ENCODE measurements at regions not wholly inside any gene's neighbourhood (a gene's known extent, or its start where the extent isn't known, plus 50 kb on each side); places are given as distances from the start of the nearest gene placed in this dataset.
"Not testable (repeated sequence)": the region's sequence is repeated elsewhere in the genome, so short reads cannot be mapped to it uniquely, and the experiment has no call there.

DNA sequence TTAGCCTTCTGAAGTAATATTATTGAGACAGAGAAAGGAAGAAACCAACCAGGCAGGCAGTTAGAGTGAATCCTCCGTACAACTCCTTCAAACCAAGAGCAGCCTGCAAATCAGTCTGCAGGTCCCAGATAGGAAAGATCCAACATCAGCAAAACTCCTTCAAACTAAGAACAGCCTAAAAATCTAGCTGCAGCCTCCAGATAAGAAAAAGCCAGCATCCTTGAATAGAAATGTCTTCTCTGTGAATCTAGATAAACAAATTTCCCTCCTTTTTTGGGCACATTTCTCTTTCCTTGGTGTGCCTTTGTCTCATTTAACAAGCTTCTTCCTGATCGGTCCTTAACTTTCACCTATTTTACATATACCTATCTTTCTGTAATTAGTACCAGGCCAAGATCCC, 1004.6 kb upstream of the TMEFF2 start:
- DNase-seq: no peak

GRCh38 chr2:193187816-193188215, 993.1 kb upstream of the TMEFF2 start:
- no peak for DNase-seq

DNA sequence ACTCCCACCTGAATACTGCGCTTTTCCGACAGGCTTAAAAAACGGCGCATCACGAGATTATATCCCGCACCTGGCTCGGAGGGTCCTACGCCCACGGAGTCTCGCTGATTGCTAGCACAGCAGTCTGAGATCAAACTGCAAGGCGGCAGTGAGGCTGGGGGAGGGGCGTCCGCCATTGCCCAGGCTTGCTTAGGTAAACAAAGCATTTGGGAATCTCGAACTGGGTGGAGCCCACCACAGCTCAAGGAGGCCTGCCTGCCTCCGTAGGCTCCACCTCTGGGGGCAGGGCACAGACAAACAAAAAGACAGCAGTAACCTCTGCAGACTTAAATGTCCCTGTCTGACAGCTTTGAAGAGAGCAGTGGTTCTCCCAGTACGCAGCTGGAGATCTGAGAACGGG, 976.2 kb upstream of the TMEFF2 start:
- not testable (repeated sequence) for DNase-seq

DNA sequence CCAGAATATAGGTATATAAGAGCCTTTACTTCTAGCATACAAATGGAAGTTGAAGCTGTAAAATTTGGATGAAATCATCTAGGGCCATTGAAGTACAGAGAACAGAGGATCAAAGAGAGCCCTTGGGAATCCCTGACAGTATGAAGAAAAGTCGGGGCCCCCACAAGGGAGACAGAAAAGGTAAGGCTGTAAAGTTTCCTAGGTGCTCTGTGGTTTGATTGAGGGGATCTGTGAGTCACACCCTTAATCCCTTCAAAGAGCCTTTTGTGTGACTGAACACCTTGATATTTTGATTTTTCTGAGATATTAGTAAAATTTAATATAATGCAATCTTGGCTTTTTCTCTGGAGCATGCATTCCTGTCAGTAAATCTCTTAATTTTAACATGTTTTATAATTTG, 961.7 kb upstream of the TMEFF2 start:
- DNase-seq: no peak

- no peak for DNase-seq
Measured at GRCh38 chr2:193154076-193154475, 959.3 kb upstream of the TMEFF2 start.

DNA sequence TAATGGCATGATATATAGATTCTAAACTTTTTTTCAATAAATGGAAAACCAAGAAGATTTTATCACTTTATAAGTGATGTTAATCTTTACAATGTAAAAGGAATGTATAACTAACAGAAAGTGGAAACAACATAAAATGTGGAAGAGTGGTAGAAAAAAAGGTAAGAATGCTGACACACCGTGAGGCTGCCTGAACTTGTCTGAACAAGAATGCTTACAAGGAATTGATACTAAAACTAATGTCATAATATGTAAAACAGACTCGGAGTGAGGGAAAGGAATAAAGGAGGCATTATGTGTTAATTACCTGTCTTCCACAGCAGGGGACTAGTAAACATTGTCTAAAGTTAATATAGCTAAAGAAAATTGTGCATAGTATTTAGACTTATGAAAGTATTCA, 958.8 kb upstream of the TMEFF2 start:
- no peak for DNase-seq

DNA sequence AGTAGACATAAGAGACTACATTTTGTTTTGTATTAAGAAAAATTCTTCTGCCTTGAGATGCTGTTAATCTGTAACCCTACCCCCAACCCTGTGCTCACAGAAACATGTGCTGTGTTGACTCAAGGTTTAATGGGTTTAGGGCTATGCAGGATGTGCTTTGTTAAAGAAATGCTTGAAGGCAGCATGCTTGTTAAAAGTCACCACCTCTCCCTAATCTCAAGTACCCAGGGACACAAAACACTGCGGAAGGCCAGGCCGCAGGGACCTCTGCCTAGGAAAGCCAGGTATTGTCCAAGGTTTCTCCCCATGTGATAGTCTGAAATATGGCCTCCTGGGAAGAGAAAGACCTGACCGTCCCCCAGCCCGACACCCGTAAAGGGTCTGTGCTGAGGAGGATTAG, 947.7 kb upstream of the TMEFF2 start:
- not testable (repeated sequence) for DNase-seq

DNA sequence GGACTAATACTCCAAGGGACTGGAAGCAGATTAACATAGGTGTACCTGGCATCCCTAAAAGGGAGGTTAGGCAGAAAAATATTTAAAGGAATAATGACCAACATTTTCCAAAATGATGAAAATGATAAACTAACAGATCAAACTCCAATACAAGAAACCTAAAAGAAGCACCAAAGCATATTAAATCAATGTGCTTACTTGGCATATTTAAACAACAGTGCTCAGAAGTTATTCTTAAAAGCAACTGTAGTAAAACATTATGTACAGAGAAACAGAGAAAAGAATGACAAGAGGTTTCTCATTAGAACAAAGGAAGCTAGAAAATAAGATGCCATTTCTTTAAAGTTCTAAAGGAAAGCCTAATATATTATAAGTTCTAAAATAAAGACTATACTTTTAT, 947.3 kb upstream of the TMEFF2 start:
- no peak for DNase-seq

DNA sequence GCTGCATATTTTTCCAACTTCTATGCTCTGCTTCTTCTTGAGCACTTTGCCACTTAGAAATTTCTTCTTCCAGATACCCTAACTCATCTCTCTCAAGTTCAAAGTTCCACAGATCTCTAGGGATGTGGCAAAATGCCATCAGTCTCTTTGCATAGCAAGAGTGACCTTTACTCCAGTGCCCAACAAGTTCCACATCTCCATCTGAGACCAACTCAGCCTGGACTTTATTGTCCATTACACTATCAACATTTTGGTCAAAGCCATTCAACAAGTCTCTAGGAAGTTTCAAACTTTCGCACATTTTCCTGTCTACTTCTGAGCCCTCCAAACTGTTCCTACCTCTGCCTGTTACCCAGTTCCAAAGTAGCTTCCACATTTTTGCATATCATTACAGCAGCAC, 946.2 kb upstream of the TMEFF2 start:
- DNase-seq: not testable (repeated sequence)

- no peak for DNase-seq
Measured at GRCh38 chr2:193124815-193125214, 930.1 kb upstream of the TMEFF2 start.

DNA sequence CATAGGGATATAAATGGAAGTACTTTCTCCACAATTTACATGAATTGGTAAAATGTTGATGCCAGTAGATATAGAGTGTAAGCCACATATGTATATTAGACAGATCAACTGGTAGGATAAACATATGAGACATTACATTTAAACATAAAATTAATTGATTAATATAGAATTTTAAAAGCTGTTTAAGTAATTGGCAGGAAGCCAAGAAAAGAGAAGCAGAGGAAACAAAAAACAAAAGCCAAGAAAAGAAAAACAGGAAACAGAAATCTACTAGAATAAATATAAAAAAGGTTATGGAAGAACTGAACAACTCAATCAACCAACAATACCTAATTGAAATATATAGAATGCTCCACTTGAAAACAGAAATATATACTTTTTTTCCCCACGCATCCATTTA, 920.1 kb upstream of the TMEFF2 start:
- DNase-seq: no peak

DNA sequence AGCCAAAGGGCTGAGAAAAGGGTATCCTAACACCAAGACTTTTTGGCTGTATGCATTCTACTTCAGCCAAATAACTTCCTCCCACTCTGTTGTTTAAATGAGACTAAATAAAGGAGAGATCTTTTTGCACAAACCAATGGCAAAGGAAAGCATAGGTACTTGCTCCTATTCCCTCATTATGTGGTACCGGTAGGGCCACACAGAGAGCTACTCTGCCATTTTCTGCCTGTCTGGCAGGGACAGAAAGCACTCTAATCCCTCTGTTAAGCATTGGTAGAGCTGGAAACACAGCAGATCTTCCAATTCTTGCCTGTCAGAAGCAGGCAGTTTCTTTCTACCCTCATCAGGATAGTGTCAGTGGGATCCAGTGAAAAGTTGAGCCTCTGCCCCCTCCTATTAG, 918.3 kb upstream of the TMEFF2 start:
- DNase-seq: no peak

GRCh38 chr2:193103064-193103463, 908.3 kb upstream of the TMEFF2 start:
- DNase-seq: no peak

DNA sequence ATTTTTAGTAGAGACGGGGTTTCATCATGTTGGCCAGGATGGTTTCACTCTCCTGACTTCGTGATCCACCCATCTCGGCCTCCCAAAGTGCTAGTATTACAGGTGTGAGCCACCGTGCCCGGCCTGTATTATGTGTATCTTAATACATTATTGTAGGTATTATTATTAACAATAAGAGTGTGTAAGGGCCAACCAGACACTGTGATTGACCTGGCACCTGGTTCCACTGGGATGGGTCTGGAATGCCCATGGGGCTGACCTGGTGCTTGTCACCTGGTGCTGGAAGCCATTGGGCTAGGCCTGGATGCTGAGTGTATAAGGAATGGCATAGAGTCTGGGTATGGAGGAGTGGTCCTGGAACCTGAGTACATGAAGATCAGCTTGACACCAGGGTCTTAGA, 906.9 kb upstream of the TMEFF2 start:
- no peak for DNase-seq

GRCh38 chr2:193088026-193088425, 893.3 kb upstream of the TMEFF2 start:
- DNase-seq: no peak

DNA sequence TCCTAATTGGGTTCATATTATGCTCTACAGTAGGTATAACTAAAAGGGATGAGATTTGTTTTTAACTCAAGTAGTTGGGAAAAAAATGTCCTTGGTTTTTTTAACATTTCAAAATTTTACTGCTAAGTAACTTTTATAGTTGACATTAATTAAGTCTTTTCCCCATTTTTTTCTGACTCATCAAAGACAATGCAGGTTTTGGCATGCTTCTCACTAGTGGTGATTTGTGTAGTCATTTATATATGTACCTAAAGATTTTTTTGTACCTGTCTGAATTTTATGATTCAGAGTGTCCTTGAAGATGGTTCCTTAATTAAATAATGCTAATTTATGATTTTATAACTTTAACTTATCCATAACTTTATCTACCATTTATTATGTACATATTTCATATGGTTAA, 882.3 kb upstream of the TMEFF2 start:
- no peak for DNase-seq

GRCh38 chr2:193074933-193075332, 880.2 kb upstream of the TMEFF2 start:
- no peak for DNase-seq

- DNase-seq: no peak
Measured at GRCh38 chr2:193072647-193073046, 877.9 kb upstream of the TMEFF2 start.

GRCh38 chr2:193025556-193025955, 830.8 kb upstream of the TMEFF2 start:
- DNase-seq: not testable (repeated sequence)

DNA sequence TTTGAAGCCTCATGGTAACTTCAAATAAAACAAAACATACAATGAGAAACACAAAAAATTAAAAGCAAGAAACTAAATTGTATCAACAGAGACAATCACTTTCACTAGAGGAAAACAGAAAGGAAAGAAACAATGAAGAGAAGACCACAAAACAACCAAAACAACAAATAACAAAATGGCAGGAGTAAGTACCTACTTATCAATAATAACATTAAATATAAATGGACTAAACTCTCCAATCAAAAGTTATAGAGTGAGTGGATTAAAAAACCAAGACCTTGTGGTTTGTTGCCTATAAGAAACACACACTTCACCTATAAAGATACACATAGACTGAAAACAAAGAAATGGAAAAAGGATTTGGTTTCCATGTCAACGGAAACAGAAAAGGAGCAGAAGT, 830.1 kb upstream of the TMEFF2 start:
- no peak for DNase-seq

GRCh38 chr2:193011870-193012269, 817.1 kb upstream of the TMEFF2 start:
- DNase-seq: no peak

GRCh38 chr2:192993059-192993458, 798.3 kb upstream of the TMEFF2 start:
- no peak for DNase-seq

DNA sequence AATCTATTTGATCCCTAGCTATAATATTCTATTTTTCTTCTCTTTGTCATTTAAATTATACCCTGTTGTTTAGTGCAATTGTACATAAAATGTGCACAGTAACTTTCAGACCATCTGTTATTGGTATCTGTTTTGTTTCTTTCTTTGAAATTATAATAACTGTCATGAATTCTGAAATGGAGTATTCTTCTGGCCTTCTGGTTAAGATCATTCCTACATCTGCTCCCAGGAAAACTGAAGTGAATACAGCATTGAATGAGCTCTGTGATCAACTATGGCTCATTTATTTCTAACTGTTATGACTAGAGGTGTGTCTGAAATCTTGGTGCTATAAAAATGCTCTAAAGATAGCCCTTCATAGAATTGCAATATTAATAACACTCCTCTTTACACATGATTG, 788.4 kb upstream of the TMEFF2 start:
- no peak for DNase-seq

DNA sequence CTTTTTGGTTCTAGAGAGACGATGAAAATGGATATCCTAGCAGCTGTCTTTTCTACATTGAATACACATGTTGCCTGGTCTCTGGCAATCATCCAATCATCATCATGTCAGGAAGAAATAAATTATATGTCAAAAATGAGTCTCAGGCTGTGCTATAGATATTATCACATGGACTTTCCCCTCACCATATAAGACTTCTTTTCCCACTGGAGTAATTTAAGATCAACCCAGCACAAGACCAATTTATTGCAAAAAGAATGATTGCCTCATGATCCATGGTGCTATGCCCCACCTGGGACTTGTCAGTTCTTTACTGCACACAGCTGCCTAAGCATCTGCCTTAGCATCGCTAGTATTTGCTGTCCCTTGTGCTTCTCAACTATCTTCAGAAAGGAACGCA, 783.7 kb upstream of the TMEFF2 start:
- DNase-seq: no peak

- DNase-seq: no peak
Measured at GRCh38 chr2:192971981-192972380, 777.2 kb upstream of the TMEFF2 start.

DNA sequence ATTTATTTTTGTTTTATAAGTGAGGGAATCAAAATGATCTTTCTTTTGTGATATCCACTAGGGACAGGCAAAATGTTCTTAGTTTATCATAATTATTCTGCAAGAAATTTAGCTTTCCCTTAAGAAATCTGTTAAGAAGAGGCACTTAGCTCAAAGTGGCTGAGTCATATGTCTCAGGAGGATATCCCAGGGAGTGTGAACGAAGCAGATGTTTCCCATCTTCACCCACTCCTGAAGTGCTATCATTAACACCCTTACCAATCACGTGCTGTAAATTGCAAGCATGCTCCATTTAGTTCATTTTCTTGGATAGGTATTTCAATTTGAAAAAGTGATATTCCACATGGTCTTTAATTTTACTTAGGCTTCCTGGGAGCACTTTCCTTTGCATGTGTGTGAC, 774.3 kb upstream of the TMEFF2 start:
- DNase-seq: no peak

Data from stimulated activated CD4-positive, alpha-beta T cell treated with anti-CD3 and anti-CD28 coated beads, Interleukin-4, amount 100 ng/mL, for 1 hour (primary cell).